ENCODE measurements at regions not wholly inside any gene's neighbourhood (a gene's known extent, or its start where the extent isn't known, plus 50 kb on each side); places are given as distances from the start of the nearest gene placed in this dataset.

GRCh38 chr14:85085981-85086380, 444.0 kb upstream of the FLRT2 start:
- TF ChIP-seq CTCF (IDR thresholded peaks at IDR 0.05; ENCODE audit: poor library complexity) = no peak
- TF ChIP-seq EZH2phosphoT487 (IDR thresholded peaks at IDR 0.05; ENCODE audit: low read depth, severe bottlenecking, unreplicated experiment) = no peak
- TF ChIP-seq EZH2 (IDR thresholded peaks at IDR 0.05; ENCODE audit: borderline replicate concordance) = no peak
